Cardiac fibroblast (primary cell): ENCODE measurements at regions not wholly inside any gene's neighbourhood (a gene's known extent, or its start where the extent isn't known, plus 50 kb on each side); places are given as distances from the start of the nearest gene placed in this dataset.
A peak's percentile ranks its signal among the peaks of the same experiment; 100 is the strongest.

Experiments used
- DNase-seq, 2 donors: peaks; one replicate each; pipeline versions ENCODE4 v3.0.0 to v3.0.0-alpha.2; 2010; ENCODE audit warnings: low read depth in 2 of 2
- H3K4me3 ChIP-seq, 2 donors: replicated peaks in 1 of 2; 1 replicate in 1 of 2; 2 replicates in 1 of 2; pipeline ENCODE4 v1.5.1; 2011; ENCODE audit warnings: low read depth in 2 of 2, low read length in 2 of 2, mild to moderate bottlenecking in 2 of 2, moderate library complexity in 1 of 2
- CTCF ChIP-seq: IDR thresholded peaks from one replicate; pipeline ENCODE4 v1.5.1; 2011; ENCODE audit warnings: low read depth, mild to moderate bottlenecking, low read length, inconsistent platforms

- no peak for TF ChIP-seq CTCF
- H3K4me3 ChIP-seq, result no peak overlapping the region
- no peak for DNase-seq
Observed at GRCh38 chr2:111701798-111702118, 182.2 kb downstream of the ANAPC1 start.

GRCh38 chr2:111702119-111702803, 181.7 kb downstream of the ANAPC1 start:
- no peak overlapping the region for H3K4me3 ChIP-seq
- peak; percentile 73 for TF ChIP-seq CTCF
- DNase-seq, result peak; percentile 69 to 76

GRCh38 chr2:111702804-111703196, 181.2 kb downstream of the ANAPC1 start:
- no peak overlapping the region for H3K4me3 ChIP-seq
- no peak for DNase-seq
- no peak for TF ChIP-seq CTCF

- TF ChIP-seq CTCF, result no peak
- no peak overlapping the region for H3K4me3 ChIP-seq
- DNase-seq, result no peak
Observed at GRCh38 chr2:111703759-111704158, 180.2 kb downstream of the ANAPC1 start.

- TF ChIP-seq CTCF, result no peak
- no peak overlapping the region for H3K4me3 ChIP-seq
- DNase-seq, result peak; percentile 49 to 72
Observed at GRCh38 chr2:111704246-111704645, 179.7 kb downstream of the ANAPC1 start.

- H3K4me3 ChIP-seq, result no peak overlapping the region
- no peak for TF ChIP-seq CTCF
- no peak for DNase-seq
Observed at GRCh38 chr2:111705239-111705638, 178.8 kb downstream of the ANAPC1 start.
